HG03139 (cell line): ENCODE measurements at regions not wholly inside any gene's neighbourhood (a gene's known extent, or its start where the extent isn't known, plus 50 kb on each side); places are given as distances from the start of the nearest gene placed in this dataset.
"Not testable (repeated sequence)": the region's sequence is repeated elsewhere in the genome, so short reads cannot be mapped to it uniquely, and the experiment has no call there.

Experiments
- ATAC-seq: cut with Tn5 transposase; IDR thresholded peaks from one replicate; pipeline ENCODE4 v1.9.1; 2021; ENCODE audit not compliant: unreplicated experiment

DNA sequence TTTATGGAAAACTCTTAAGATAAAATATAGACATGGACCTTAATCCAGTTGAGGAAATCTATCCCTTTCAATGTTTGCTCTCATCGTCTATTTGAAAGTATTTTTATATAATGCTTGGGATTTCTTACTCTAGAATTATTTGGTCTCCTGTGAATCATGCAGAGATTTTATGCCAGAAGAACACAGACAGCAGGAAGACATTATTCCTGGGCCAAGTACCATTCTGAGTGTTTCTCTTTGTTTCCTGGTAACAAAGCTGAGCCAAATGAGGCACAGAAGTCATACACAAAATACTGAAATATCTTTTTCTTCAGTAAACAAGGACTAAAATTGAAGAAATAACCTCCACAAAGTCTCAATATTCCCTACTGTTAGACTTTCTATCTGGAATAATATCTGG is 538.2 kb upstream of the EYS start:
- no peak for ATAC-seq

GRCh38 chr6:66238851-66239250 is 531.8 kb upstream of the EYS start:
- no peak for ATAC-seq

GRCh38 chr6:66232890-66233289 is 525.9 kb upstream of the EYS start:
- no peak for ATAC-seq

DNA sequence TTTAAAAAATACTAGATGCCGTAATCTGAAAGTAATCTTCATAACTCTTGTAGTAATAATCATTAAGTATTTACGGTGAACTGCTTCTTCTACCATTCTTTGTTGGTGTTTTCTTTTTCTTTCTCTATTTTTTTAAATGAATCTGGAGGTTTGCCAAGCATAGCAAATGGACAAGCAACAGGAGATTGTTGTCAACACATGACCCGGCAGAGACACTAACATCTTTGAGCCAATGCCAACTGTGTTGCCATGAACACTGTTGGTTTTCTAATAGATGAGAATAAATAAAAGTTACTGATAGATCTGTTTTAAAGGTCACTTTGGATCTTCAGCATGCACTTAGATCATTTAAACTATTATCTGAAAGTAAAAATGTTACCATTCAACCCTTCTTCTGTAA is 523.6 kb upstream of the EYS start:
- ATAC-seq: no peak

DNA sequence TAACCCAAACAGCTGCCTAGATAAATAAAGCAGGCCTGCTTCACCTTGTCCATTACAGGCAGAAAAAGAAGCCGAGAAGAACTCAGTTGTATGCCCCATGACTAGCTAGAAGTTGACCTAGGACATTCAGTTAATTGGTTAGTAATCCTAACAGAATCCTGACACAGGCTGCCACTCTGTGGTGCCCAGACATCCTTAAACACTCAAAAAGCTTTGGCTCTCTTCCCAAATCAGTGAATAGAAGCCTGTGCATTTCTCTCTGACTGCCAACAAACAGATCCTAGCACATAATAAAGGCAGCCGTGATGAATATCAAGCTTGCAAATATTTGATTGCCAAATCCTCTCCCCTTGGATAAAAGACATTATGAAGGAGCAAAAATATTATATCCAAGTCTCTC is 519.1 kb upstream of the EYS start:
- no peak for ATAC-seq

- no peak for ATAC-seq
These were observed 503.9 kb upstream of the EYS start for GRCh38 chr6:66210964-66211363.

GRCh38 chr6:66200390-66200789 is 493.4 kb upstream of the EYS start:
- ATAC-seq: no peak

DNA sequence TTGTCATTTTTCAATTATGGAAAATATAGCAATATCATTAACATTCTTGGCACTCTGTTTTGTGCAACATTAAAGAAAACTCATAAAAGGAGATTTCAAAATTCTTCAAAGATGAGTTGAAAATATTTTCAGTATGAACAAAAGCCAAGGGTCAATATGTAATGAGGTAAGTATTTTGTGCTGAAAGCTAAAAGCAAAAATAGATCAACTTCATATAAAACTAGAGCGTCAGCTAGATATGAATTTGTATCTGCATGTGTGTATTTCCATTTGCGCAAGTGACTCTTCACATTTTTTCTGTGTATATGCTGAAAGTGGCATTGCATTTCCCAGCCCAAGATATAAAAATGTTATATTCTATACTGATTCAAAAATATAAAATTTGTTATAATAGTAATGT is 492.1 kb upstream of the EYS start:
- ATAC-seq: no peak

DNA sequence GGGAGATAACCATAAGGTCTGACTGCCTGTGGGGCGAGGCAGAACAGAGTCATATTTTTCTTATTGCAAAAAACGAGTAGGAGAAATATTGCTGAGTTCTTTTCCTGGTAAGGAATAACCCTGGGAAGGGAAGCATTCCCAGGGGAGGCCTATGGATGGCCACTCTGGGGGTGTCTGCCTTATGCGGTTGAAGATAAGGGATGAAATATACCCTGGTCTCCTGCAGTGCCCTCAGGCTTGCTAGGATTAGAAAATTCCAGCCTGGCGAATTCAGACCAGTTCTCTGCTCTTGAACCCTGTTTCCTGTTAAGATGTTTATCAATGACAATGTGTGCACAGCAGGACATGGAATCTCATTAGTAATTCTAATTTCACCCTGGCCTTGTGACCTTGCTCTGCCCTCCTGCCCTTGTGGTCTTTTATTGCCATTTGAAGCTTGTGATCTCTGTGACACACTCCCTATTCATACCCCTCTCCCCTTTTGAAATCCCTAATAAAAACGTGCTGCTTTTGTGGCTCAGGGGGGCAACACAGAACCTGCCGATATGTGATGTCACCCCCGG is 491.1 kb upstream of the EYS start:
- no peak for ATAC-seq

DNA sequence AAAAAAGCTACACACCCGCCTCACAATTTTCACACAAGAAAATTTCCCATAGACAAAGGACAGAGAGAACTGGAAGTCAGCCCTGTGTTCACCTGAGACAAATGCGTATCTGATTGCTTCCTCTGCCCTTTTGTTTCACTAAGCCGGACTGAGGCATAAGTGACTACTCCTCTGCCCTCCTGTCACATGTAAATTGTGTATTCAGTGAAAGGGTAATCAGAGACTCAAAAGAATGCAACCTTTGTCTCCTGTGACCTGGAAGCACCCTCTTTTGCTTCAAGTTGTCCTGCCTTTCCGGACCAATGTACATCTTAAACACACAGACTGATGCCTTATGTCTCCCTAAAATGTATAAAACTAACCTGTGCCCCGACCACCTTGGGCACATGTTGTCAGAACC is 483.8 kb upstream of the EYS start:
- no peak for ATAC-seq

- no peak for ATAC-seq
These were observed 482.9 kb upstream of the EYS start for GRCh38 chr6:66189915-66190314.

- no peak for ATAC-seq
These were observed 479.7 kb upstream of the EYS start for GRCh38 chr6:66186756-66187155.

GRCh38 chr6:66184091-66184490 is 477.1 kb upstream of the EYS start:
- ATAC-seq: no peak

DNA sequence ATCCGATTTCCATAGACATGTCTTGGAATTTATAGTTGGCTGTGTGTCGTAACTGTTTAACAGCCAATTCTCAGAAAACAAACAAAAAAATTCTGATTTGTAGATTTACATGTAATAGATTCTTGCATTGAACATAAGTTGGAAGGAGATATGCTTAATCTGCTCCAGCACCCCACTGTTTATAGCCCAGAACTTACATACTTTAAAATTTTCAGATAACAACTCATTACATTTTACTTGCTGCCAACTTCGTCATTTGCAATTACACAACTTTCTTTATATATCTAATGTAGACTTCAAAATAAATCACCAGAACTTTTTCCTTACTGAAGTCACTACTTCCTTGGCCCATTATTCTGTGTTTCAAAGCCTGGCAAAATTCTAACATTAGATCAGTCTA is 472.3 kb upstream of the EYS start:
- ATAC-seq: no peak

DNA sequence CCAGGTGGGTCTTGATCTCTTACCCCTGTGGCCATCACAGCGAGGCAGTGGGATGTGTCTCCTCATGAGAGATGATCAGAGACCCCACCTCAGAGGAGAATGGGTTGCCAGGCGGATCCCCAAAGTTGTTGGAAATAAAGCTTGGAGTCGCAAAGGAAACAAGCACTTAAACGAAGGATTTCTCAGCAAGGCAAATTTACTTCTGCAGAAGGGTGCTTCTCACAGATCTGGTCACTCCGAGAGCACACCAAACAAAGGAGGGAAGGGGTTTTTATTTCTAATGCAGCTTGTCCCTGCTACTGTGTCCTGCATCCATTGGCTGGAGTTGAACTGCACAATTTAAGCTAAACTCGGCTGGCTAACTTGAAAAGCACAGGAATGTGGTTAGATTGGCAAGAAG is 466.6 kb upstream of the EYS start:
- ATAC-seq: no peak

DNA sequence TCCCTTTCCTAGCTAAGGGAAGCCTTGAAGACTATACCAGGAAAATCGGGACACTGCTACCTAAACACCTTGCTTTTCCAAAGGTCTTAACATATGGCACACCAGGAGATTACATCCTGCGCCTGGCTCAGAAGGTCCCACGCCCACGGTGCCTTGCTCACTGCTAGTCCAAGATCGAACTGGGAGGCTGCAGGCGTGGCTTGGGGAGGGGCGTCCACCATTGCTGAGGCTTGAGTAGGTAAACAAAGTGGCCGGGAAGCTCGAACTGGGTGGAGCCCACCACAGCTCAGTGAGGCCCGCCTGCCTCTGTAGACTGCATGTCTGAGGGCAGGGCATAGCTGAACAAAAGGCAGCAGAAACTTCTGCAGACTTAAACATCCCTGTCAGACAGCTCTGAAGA is 459.7 kb upstream of the EYS start:
- ATAC-seq: not testable (repeated sequence)

GRCh38 chr6:66161546-66162108 is 454.6 kb upstream of the EYS start:
- no peak for ATAC-seq

GRCh38 chr6:66159937-66160336 is 452.9 kb upstream of the EYS start:
- ATAC-seq: no peak

DNA sequence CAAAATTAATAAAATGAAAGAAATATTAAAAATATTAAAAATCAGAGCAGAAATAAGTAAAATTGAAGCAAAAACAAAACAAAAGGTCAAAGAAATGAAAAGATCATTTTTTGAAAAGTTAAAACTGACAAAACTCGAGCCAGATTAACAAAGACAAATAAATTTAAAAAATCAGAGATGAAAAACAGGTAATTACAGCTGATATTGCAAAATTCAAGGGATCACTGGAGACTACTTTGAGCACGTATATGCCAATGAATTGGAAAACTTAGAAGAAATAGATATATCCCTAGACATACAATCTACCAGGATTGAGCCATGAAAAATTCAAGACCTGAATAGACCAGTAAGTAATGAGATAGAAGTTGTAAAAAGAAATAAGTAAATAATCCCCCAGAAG is 446.2 kb upstream of the EYS start:
- ATAC-seq: no peak

DNA sequence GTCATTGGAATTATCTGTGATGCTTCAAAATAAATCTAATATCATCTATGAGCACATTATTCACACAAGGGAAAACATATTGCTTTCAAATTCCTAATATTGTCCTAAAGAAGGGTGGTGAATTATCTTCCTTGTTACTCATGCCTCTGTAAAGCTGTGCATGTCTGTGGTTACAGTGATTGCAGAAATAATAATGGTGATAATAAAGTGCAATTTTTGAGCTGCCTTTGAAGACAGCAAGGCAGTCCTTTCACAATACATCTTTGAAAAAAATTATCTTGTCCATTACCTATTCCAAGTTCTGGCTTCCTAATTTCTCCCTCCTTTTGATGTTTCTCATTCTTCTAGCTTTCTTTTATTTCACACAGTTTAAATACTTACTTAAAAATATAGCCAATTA is 442.1 kb upstream of the EYS start:
- ATAC-seq: no peak

DNA sequence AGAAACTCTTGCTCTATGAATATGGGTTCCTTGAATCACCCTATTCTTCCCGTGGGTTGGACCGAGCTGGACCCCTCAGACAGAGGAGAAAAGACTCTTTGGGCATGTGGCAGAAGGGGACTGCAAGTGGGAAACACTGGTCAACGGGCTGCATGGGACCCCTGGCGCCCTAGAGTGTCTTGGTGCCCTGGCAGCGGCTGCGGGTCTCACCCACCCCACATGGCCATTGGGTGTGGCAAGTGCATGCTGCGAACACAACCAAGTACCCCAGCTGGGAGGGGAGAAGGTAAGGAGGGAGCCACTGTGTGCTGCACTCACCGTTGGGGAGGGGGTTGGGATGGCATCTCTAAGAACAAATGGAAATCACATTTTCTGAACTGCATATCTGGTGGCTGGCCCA is 438.8 kb upstream of the EYS start:
- no peak for ATAC-seq

DNA sequence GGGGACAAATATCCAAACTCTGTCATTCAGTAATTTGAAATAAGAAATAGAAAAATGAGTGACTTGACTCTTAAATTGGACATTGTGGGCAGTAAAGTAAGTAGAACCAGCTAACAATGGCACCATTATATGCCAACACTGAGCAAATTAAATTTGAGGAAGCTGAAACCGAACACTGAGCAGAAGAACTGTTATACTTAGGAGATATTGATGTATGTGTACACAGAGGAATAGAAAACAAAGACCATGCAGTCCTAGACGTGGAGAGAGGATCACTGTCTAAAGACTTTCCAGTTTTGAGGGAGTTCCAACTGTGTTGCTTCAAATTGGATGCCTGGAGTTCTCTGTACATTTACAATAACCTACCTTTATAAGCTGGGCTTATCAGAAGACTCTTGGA is 427.0 kb upstream of the EYS start:
- no peak for ATAC-seq

GRCh38 chr6:66128656-66129055 is 421.6 kb upstream of the EYS start:
- no peak for ATAC-seq

DNA sequence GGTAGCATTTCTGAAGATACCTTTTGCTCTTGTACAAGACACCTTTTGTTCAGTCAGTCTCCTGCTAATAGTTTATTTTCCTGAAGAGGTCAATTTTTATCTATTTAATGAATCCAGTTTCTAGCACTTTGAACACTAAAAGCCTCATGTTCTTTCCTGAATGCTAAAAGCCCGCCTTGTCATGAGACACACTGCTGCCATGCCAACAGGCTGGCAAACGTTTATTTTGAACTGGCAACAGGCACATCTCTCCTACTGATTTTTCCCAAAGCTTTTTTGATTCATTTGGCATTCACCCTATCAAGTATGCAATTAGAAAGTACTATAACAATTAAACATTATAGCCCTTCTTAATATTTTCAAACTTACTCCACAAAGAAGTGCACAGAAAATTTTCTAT is 421.2 kb upstream of the EYS start:
- no peak for ATAC-seq
